AG04450 (cell line): ENCODE measurements at regions not wholly inside any gene's neighbourhood (a gene's known extent, or its start where the extent isn't known, plus 50 kb on each side); places are given as distances from the start of the nearest gene placed in this dataset.

Experiments used
- CTCF ChIA-PET: fragments of 300-600, 350-600 bp; formaldehyde crosslinking; extraction: SDS; loops from one replicate; lab custom pipeline; 2022; ENCODE audit warnings: antibody characterized with exemption, inconsistent platforms; lab: Charles Lee
- POLR2A ChIA-PET: fragments of 350-600 bp; formaldehyde crosslinking; extraction: SDS; loops from one replicate; lab custom pipeline; 2021; ENCODE audit warnings: antibody characterized with exemption, inconsistent platforms; lab: Yijun Ruan, JAX
- DNase-seq: peaks from one replicate; pipeline ENCODE4 v3.0.0-alpha.2; 2011; ENCODE audit warnings: low read depth, low spot score
- H3K27ac ChIP-seq: one replicate; pipeline ENCODE4 v1.5.1; 2012; ENCODE audit warnings: low read depth, low read length, control low read depth
- H3K27me3 ChIP-seq: one replicate; pipeline ENCODE4 v1.6.0; 2012; ENCODE audit warnings: low read length; ENCODE audit not compliant: control insufficient read depth, insufficient read depth
- H3K4me3 ChIP-seq: 2 replicates; pipeline ENCODE4 v1.5.1; 2011; ENCODE audit warnings: mild to moderate bottlenecking, low read depth, low read length, control low read depth
- H3K9me3 ChIP-seq: 2 replicates; pipeline ENCODE4 v1.5.1; 2012; ENCODE audit warnings: low read length; ENCODE audit not compliant: control insufficient read depth, insufficient read depth
- TF ChIP-seq, protein P1 (sequence below): IDR thresholded peaks from 2 replicates; pipeline ENCODE4 v1.5.1; 2011; ENCODE audit warnings: low read depth, low read length, control low read depth, inconsistent platforms

DNA sequence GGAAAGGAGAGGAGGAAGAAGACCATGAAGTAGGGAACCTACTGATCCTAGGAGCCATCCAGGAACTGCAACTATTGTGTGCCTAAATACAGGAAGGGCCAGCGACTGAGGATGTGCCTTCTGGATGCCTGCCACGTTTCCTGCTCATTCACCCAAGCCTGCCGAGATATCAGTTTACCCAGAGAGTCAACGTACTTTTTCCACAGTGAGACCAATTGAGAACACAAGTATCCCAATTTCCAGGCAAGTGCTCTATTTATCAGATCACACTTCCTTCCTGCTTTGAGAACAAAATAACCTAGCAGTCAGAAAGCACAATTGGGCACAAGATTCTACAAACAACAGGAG, 122.4 kb downstream of the AKAP11 start:
- peaks cover 8% of the 10 kb centered on the region for H3K27me3 ChIP-seq
- POLR2A ChIA-PET: no interaction called here
- TF ChIP-seq, protein P1, sequence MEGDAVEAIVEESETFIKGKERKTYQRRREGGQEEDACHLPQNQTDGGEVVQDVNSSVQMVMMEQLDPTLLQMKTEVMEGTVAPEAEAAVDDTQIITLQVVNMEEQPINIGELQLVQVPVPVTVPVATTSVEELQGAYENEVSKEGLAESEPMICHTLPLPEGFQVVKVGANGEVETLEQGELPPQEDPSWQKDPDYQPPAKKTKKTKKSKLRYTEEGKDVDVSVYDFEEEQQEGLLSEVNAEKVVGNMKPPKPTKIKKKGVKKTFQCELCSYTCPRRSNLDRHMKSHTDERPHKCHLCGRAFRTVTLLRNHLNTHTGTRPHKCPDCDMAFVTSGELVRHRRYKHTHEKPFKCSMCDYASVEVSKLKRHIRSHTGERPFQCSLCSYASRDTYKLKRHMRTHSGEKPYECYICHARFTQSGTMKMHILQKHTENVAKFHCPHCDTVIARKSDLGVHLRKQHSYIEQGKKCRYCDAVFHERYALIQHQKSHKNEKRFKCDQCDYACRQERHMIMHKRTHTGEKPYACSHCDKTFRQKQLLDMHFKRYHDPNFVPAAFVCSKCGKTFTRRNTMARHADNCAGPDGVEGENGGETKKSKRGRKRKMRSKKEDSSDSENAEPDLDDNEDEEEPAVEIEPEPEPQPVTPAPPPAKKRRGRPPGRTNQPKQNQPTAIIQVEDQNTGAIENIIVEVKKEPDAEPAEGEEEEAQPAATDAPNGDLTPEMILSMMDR: no peak
- CTCF ChIA-PET: no interaction called here
- no peaks in the 10 kb centered on the region for H3K9me3 ChIP-seq
- no peak for DNase-seq
- H3K4me3 ChIP-seq: no peak overlapping the region
- no peak overlapping the region for H3K27ac ChIP-seq

DNA sequence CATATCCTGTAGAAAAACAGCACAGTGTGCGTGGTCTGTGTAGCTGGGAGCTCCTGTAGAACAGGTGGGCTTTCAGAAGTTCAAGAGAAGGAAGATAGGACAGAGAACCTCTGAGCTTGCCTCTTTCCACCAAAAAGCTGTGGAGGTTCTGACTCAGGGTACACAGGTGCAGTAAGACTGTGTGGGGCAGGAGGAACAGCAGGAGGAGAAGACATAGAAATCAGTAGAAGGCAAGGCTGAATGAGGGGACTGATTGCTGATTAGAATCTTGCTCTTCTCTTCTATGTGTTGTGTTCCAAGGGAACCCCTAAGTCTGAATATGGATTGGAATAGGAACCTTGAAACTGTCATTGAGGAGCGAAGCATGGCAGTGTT, 122.7 kb downstream of the AKAP11 start:
- CTCF ChIA-PET: no interaction called here
- TF ChIP-seq, protein P1: no peak
- Histone ChIP-seq H3K27me3 (peaks cover 8% of the 10 kb centered on the region), H3K4me3 (no peak overlapping the region), H3K9me3 (no peaks in the 10 kb centered on the region), H3K27ac (no peak overlapping the region)
- POLR2A ChIA-PET: no interaction called here
- DNase-seq: no peak

DNA sequence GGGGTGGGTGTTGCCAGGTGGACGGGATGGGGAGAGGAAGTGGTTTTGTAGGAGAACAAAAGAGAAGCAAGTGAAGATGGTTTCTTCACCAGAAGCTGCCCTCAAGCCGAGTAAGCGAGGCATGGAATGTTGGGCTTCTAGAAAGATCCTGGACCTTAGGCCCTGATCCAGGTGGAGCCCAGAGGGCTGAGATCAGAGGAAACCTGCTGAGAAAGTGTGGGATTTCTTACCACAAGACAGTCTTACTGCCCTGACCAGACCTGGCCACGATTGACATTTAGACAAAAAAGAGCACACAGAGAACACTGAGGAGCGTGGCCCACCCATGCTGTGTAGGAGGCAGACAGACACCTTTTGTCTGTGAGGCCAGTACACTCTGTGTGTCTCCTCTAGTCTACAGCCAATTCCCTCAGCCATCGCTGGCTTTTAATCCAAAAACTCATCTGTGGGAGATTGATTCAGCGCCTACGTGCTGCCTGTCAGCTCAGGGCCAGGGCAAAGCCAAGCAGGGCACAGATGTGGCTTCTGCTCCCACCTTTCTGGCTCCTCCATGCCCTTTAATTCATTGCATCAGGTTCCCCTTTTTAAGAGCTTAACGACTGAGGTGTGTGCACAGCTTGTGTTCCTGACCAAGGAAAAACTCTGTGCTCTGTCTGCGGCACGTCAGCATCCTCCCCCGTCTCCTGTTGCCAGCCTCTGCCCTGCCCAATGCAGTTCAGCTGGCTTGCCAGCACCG, 123.3 kb downstream of the AKAP11 start:
- TF ChIP-seq, protein P1: no peak
- no peak overlapping the region for H3K27ac ChIP-seq
- no peaks in the 10 kb centered on the region for H3K9me3 ChIP-seq
- POLR2A ChIA-PET: no interaction called here
- DNase-seq: no peak
- peaks cover 8% of the 10 kb centered on the region for H3K27me3 ChIP-seq
- CTCF ChIA-PET: no interaction called here
- H3K4me3 ChIP-seq: no peak overlapping the region

DNA sequence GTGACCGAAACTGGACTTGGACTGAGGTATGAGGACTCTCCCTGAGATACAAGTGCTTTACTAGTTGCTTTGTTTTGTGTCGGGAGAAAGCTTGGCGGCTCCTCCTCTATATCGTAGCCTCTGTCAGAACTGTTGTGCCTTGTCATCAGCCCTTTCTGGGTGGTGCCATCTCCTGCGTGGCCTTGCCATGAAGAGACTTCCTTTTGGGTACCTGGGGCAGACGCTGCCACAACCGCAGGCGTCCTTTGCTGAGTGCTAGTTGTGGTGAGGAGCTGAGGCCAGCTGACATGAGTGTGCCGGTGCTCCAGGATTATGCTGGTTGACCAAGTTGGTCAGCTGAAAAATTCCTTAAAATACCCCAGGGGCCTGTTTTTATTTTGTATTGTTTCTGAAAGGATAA, 124.5 kb downstream of the AKAP11 start:
- peaks cover 8% of the 10 kb centered on the region for H3K27me3 ChIP-seq
- ChIA-PET POLR2A (no interaction called here), CTCF (no interaction called here)
- no peaks in the 10 kb centered on the region for H3K9me3 ChIP-seq
- TF ChIP-seq, protein P1: no peak
- no peak overlapping the region for H3K4me3 ChIP-seq
- DNase-seq: no peak
- H3K27ac ChIP-seq: no peak overlapping the region

DNA sequence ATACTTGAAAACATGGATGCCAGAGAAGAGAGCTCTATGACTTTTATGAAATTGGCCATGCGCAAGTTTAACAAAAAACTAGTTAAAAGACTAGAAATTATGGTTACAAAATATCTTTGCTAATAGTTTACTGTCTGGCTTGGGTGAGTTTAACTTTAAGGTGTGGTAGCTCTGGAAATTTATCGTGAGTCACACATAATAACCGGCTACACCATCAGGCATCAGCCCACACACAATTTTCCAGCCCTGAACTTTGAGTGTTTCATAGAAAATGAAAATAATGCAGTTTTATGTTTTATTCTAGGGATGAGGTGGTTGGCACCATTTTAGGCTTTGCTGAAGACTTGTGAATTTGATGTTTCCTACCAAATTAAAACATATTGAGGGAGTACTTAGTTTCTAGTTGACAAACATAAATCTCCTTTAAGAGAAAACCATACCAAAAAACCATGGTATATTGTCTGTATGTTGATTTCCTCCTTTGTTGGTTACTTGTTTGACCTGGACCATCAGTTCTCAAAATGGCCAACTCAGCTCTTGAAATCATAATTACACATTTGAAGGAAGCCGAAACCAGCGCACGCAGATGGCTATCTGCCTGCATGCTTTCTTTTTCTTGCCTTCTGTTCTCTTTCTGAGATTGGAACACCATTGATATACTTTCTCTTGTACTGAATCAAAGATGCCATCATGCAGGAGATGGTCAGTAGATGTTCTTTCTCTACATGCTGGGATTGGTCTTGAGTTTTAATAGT, 125.1 kb downstream of the AKAP11 start:
- H3K27ac ChIP-seq: no peak overlapping the region
- TF ChIP-seq, protein P1: no peak
- ChIA-PET POLR2A (no interaction called here), CTCF (no interaction called here)
- H3K9me3 ChIP-seq: no peaks in the 10 kb centered on the region
- peaks cover 7% of the 10 kb centered on the region for H3K27me3 ChIP-seq
- H3K4me3 ChIP-seq: no peak overlapping the region
- DNase-seq: no peak
